Astrocyte (in vitro differentiated cells and primary cell): ENCODE measurements at regions not wholly inside any gene's neighbourhood (a gene's known extent, or its start where the extent isn't known, plus 50 kb on each side); places are given as distances from the start of the nearest gene placed in this dataset.

ENCODE experiments used
- DNase-seq: peaks from one replicate; pipeline ENCODE4 v3.0.0-alpha.2; 2010; ENCODE audit warnings: low read depth
- FAIRE-seq: peaks from 2 replicates; lab custom pipeline; 2011; peaks lifted over from hg19 to GRCh38; lab: Jason Lieb, UNC
- H2AFZ ChIP-seq: 2 replicates; pipeline ENCODE4 v1.6.0; 2012; ENCODE audit warnings: low read depth, low read length, inconsistent platforms
- H3K27ac ChIP-seq: 2 replicates; pipeline ENCODE4 v1.5.1; 2011; ENCODE audit warnings: low read depth, low read length, inconsistent platforms
- H3K27me3 ChIP-seq: 2 replicates; pipeline ENCODE4 v1.6.0; 2011; ENCODE audit warnings: low read length, inconsistent platforms; ENCODE audit not compliant: insufficient read depth
- H3K36me3 ChIP-seq: 2 replicates; pipeline ENCODE4 v1.5.1; 2011; ENCODE audit warnings: low read length, inconsistent platforms; ENCODE audit not compliant: insufficient read depth
- H3K4me1 ChIP-seq: 2 replicates; pipeline ENCODE4 v1.5.1; 2011; ENCODE audit warnings: low read length, inconsistent platforms; ENCODE audit not compliant: insufficient read depth
- H3K4me2 ChIP-seq: 2 replicates; pipeline ENCODE4 v1.6.0; 2012; ENCODE audit warnings: low read length, inconsistent platforms
- H3K4me3 ChIP-seq: 2 replicates; pipeline ENCODE4 v1.5.1; 2011; ENCODE audit warnings: low read depth, mild to moderate bottlenecking, low read length, inconsistent platforms; ENCODE audit not compliant: insufficient read depth
- H3K79me2 ChIP-seq: 2 replicates; pipeline ENCODE4 v1.6.0; 2012; ENCODE audit warnings: mild to moderate bottlenecking, low read length, inconsistent platforms; ENCODE audit not compliant: insufficient read depth
- H3K9ac ChIP-seq: 2 replicates; pipeline ENCODE4 v1.6.0; 2012; ENCODE audit warnings: mild to moderate bottlenecking, low read length, inconsistent platforms
- H3K9me3 ChIP-seq: 2 replicates; pipeline ENCODE4 v1.5.1; 2012; ENCODE audit warnings: low read depth, mild to moderate bottlenecking, low read length, inconsistent platforms; ENCODE audit not compliant: insufficient read depth
- H4K20me1 ChIP-seq: 2 replicates; pipeline ENCODE4 v1.6.0; 2012; ENCODE audit warnings: low read length, inconsistent platforms; ENCODE audit not compliant: insufficient read depth
- H3K27ac Mint-ChIP-seq: one replicate; pipeline ENCODE4 v1.8.0; 2021; ENCODE audit warnings: mild to moderate bottlenecking, mixed read lengths; ENCODE audit not compliant: unreplicated experiment
- H3K27me3 Mint-ChIP-seq: one replicate; pipeline ENCODE4 v1.8.0; 2021; ENCODE audit warnings: low read depth, mixed read lengths; ENCODE audit not compliant: unreplicated experiment
- H3K36me3 Mint-ChIP-seq: one replicate; pipeline ENCODE4 v1.8.0; 2021; ENCODE audit warnings: low read depth, mixed read lengths; ENCODE audit not compliant: unreplicated experiment
- H3K4me1 Mint-ChIP-seq: one replicate; pipeline ENCODE4 v1.8.0; 2021; ENCODE audit warnings: low read depth, mixed read lengths; ENCODE audit not compliant: unreplicated experiment
- H3K4me3 Mint-ChIP-seq: one replicate; pipeline ENCODE4 v1.8.0; 2021; ENCODE audit warnings: mild to moderate bottlenecking, moderate library complexity, mixed read lengths; ENCODE audit not compliant: unreplicated experiment
- H3K9me3 Mint-ChIP-seq: one replicate; pipeline ENCODE4 v1.8.0; 2021; ENCODE audit warnings: mild to moderate bottlenecking, mixed read lengths; ENCODE audit not compliant: unreplicated experiment
- CTCF ChIP-seq: IDR thresholded peaks from 2 replicates; pipeline ENCODE4 v1.5.1; 2011; ENCODE audit warnings: low read depth, mild to moderate bottlenecking, inconsistent platforms, low read length, moderate library complexity; ENCODE audit not compliant: insufficient read depth
- EZH2 ChIP-seq: IDR thresholded peaks from 2 replicates; pipeline ENCODE4 v1.6.1; 2012; ENCODE audit warnings: mild to moderate bottlenecking, low read length, inconsistent platforms; ENCODE audit not compliant: insufficient read depth

- DNase-seq = no peak
- H3K4me3 ChIP-seq = no peak overlapping the region
- no peaks in the 10 kb centered on the region for H3K36me3 Mint-ChIP-seq
- no peaks in the 10 kb centered on the region for H4K20me1 ChIP-seq
- no peaks in the 10 kb centered on the region for H3K4me1 Mint-ChIP-seq
- no peak overlapping the region for H3K27ac ChIP-seq
- H3K4me2 ChIP-seq = no peak overlapping the region
- H3K36me3 ChIP-seq = no peaks in the 10 kb centered on the region
- no peaks in the 10 kb centered on the region for H3K27me3 Mint-ChIP-seq
- FAIRE-seq = no peak
- no peaks in the 10 kb centered on the region for H3K79me2 ChIP-seq
- peaks cover 3% of the 10 kb centered on the region for H3K9me3 Mint-ChIP-seq
- no peak overlapping the region for H3K27ac Mint-ChIP-seq
- no peaks in the 10 kb centered on the region for H3K9me3 ChIP-seq
- H3K27me3 ChIP-seq = no peaks in the 10 kb centered on the region
- no peak overlapping the region for H3K9ac ChIP-seq
- H2AFZ ChIP-seq = no peak overlapping the region
- H3K4me3 Mint-ChIP-seq = no peak overlapping the region
- no peak for TF ChIP-seq CTCF
- TF ChIP-seq EZH2 = no peak
- no peaks in the 10 kb centered on the region for H3K4me1 ChIP-seq
Measured at GRCh38 chr9:103089357-103089756, 94.2 kb downstream of the CYLC2 start.

GRCh38 chr9:103104101-103104500, 109.0 kb downstream of the CYLC2 start:
- H3K9me3 Mint-ChIP-seq = no peaks in the 10 kb centered on the region
- no peak overlapping the region for H3K4me3 Mint-ChIP-seq
- H3K36me3 Mint-ChIP-seq = no peaks in the 10 kb centered on the region
- Histone ChIP-seq H3K36me3 (no peaks in the 10 kb centered on the region), H3K9me3 (peaks cover 3% of the 10 kb centered on the region), H4K20me1 (no peaks in the 10 kb centered on the region), H3K4me2 (no peak overlapping the region), H3K4me1 (no peaks in the 10 kb centered on the region), H3K27ac (no peak overlapping the region), H3K9ac (no peak overlapping the region), H3K4me3 (no peak overlapping the region), H2AFZ (no peak overlapping the region), H3K27me3 (no peaks in the 10 kb centered on the region), H3K79me2 (no peaks in the 10 kb centered on the region)
- TF ChIP-seq EZH2 = no peak
- TF ChIP-seq CTCF = no peak
- DNase-seq (no peak), FAIRE-seq (no peak)
- no peaks in the 10 kb centered on the region for H3K4me1 Mint-ChIP-seq
- no peaks in the 10 kb centered on the region for H3K27me3 Mint-ChIP-seq
- H3K27ac Mint-ChIP-seq = no peak overlapping the region

- H3K27ac ChIP-seq = no peak overlapping the region
- no peak overlapping the region for H3K4me3 Mint-ChIP-seq
- TF ChIP-seq CTCF = no peak
- TF ChIP-seq EZH2 = no peak
- H4K20me1 ChIP-seq = no peaks in the 10 kb centered on the region
- no peak overlapping the region for H3K9ac ChIP-seq
- H3K27ac Mint-ChIP-seq = no peak overlapping the region
- no peaks in the 10 kb centered on the region for H3K36me3 Mint-ChIP-seq
- no peak overlapping the region for H3K4me3 ChIP-seq
- H3K4me1 Mint-ChIP-seq = no peaks in the 10 kb centered on the region
- FAIRE-seq = no peak
- H3K9me3 ChIP-seq = no peaks in the 10 kb centered on the region
- H3K9me3 Mint-ChIP-seq = peaks cover 2% of the 10 kb centered on the region
- H3K4me1 ChIP-seq = no peaks in the 10 kb centered on the region
- H2AFZ ChIP-seq = no peak overlapping the region
- H3K36me3 ChIP-seq = no peaks in the 10 kb centered on the region
- no peaks in the 10 kb centered on the region for H3K27me3 ChIP-seq
- H3K27me3 Mint-ChIP-seq = no peaks in the 10 kb centered on the region
- no peak overlapping the region for H3K4me2 ChIP-seq
- no peaks in the 10 kb centered on the region for H3K79me2 ChIP-seq
- DNase-seq = no peak
Measured at GRCh38 chr9:103116246-103116645, 121.1 kb downstream of the CYLC2 start.
